ENCODE measurements at regions not wholly inside any gene's neighbourhood (a gene's known extent, or its start where the extent isn't known, plus 50 kb on each side); places are given as distances from the start of the nearest gene placed in this dataset.

DNA sequence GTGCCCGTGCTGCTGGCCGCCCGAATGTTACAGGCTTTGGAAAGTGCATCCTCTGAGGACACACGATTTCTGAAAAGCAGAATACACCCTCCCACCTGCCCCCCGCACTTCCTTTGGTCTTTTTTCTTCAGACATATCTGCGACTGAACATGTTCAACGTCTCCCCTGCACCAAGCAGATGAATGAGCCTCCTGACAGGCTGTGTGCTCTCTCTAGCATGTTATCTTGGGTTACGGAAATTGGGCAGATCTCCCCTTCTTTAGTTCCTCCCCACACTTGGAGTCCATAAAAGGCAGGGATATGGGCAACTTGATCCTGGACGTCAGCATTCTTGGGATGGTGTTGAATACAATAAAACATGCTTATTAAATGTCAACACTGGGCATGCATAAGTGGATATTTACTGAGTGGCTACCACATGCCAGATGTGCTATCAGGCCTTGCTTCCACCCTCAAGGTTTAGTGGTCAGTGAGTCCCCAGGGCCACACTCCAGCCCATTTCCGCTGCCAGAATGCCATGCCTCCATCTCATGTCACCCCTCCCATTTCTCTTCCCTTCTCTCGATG is 130.4 kb downstream of the TRIM43 start:
- TF ChIP-seq, protein P1, sequence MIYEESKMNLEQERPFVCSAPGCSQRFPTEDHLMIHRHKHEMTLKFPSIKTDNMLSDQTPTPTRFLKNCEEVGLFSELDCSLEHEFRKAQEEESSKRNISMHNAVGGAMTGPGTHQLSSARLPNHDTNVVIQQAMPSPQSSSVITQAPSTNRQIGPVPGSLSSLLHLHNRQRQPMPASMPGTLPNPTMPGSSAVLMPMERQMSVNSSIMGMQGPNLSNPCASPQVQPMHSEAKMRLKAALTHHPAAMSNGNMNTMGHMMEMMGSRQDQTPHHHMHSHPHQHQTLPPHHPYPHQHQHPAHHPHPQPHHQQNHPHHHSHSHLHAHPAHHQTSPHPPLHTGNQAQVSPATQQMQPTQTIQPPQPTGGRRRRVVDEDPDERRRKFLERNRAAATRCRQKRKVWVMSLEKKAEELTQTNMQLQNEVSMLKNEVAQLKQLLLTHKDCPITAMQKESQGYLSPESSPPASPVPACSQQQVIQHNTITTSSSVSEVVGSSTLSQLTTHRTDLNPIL (CRISPR knock-in tag; IDR thresholded peaks at IDR 0.05; ENCODE audit: low read depth), result no peak
- TF ChIP-seq SNAI2 (CRISPR knock-in tag; IDR thresholded peaks at IDR 0.05) (no peak), ZFP30 (CRISPR knock-in tag; IDR thresholded peaks at IDR 0.05) (no peak), OSR1 (CRISPR knock-in tag; IDR thresholded peaks at IDR 0.05) (no peak), ESRRG (CRISPR knock-in tag; IDR thresholded peaks at IDR 0.05) (no peak), PPARA (CRISPR knock-in tag; IDR thresholded peaks at IDR 0.05; ENCODE audit: borderline replicate concordance) (no peak), RARB (CRISPR knock-in tag; IDR thresholded peaks at IDR 0.05) (no peak), ISL1 (CRISPR knock-in tag; IDR thresholded peaks at IDR 0.05) (no peak), ZFP3 (CRISPR knock-in tag; IDR thresholded peaks at IDR 0.05) (no peak), TOX (CRISPR knock-in tag; IDR thresholded peaks at IDR 0.05; ENCODE audit: borderline replicate concordance) (no peak)
- TF ChIP-seq, protein P2, sequence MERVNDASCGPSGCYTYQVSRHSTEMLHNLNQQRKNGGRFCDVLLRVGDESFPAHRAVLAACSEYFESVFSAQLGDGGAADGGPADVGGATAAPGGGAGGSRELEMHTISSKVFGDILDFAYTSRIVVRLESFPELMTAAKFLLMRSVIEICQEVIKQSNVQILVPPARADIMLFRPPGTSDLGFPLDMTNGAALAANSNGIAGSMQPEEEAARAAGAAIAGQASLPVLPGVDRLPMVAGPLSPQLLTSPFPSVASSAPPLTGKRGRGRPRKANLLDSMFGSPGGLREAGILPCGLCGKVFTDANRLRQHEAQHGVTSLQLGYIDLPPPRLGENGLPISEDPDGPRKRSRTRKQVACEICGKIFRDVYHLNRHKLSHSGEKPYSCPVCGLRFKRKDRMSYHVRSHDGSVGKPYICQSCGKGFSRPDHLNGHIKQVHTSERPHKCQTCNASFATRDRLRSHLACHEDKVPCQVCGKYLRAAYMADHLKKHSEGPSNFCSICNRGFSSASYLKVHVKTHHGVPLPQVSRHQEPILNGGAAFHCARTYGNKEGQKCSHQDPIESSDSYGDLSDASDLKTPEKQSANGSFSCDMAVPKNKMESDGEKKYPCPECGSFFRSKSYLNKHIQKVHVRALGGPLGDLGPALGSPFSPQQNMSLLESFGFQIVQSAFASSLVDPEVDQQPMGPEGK (CRISPR knock-in tag; IDR thresholded peaks at IDR 0.05; ENCODE audit: borderline replicate concordance), result no peak
- TF ChIP-seq, protein P3, sequence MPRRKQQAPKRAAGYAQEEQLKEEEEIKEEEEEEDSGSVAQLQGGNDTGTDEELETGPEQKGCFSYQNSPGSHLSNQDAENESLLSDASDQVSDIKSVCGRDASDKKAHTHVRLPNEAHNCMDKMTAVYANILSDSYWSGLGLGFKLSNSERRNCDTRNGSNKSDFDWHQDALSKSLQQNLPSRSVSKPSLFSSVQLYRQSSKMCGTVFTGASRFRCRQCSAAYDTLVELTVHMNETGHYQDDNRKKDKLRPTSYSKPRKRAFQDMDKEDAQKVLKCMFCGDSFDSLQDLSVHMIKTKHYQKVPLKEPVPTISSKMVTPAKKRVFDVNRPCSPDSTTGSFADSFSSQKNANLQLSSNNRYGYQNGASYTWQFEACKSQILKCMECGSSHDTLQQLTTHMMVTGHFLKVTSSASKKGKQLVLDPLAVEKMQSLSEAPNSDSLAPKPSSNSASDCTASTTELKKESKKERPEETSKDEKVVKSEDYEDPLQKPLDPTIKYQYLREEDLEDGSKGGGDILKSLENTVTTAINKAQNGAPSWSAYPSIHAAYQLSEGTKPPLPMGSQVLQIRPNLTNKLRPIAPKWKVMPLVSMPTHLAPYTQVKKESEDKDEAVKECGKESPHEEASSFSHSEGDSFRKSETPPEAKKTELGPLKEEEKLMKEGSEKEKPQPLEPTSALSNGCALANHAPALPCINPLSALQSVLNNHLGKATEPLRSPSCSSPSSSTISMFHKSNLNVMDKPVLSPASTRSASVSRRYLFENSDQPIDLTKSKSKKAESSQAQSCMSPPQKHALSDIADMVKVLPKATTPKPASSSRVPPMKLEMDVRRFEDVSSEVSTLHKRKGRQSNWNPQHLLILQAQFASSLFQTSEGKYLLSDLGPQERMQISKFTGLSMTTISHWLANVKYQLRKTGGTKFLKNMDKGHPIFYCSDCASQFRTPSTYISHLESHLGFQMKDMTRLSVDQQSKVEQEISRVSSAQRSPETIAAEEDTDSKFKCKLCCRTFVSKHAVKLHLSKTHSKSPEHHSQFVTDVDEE (CRISPR knock-in tag; IDR thresholded peaks at IDR 0.05), result no peak
- TF ChIP-seq, protein P4, sequence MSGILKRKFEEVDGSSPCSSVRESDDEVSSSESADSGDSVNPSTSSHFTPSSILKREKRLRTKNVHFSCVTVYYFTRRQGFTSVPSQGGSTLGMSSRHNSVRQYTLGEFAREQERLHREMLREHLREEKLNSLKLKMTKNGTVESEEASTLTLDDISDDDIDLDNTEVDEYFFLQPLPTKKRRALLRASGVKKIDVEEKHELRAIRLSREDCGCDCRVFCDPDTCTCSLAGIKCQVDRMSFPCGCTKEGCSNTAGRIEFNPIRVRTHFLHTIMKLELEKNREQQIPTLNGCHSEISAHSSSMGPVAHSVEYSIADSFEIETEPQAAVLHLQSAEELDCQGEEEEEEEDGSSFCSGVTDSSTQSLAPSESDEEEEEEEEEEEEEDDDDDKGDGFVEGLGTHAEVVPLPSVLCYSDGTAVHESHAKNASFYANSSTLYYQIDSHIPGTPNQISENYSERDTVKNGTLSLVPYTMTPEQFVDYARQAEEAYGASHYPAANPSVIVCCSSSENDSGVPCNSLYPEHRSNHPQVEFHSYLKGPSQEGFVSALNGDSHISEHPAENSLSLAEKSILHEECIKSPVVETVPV (CRISPR knock-in tag; IDR thresholded peaks at IDR 0.05), result no peak
- TF ChIP-seq, protein P5, sequence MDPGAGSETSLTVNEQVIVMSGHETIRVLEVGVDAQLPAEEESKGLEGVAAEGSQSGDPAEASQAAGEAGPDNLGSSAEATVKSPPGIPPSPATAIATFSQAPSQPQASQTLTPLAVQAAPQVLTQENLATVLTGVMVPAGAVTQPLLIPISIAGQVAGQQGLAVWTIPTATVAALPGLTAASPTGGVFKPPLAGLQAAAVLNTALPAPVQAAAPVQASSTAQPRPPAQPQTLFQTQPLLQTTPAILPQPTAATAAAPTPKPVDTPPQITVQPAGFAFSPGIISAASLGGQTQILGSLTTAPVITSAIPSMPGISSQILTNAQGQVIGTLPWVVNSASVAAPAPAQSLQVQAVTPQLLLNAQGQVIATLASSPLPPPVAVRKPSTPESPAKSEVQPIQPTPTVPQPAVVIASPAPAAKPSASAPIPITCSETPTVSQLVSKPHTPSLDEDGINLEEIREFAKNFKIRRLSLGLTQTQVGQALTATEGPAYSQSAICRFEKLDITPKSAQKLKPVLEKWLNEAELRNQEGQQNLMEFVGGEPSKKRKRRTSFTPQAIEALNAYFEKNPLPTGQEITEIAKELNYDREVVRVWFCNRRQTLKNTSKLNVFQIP (CRISPR knock-in tag; IDR thresholded peaks at IDR 0.05; ENCODE audit: borderline replicate concordance, low read depth), result no peak
